ENCODE measurements at regions not wholly inside any gene's neighbourhood (a gene's known extent, or its start where the extent isn't known, plus 50 kb on each side); places are given as distances from the start of the nearest gene placed in this dataset.

DNA sequence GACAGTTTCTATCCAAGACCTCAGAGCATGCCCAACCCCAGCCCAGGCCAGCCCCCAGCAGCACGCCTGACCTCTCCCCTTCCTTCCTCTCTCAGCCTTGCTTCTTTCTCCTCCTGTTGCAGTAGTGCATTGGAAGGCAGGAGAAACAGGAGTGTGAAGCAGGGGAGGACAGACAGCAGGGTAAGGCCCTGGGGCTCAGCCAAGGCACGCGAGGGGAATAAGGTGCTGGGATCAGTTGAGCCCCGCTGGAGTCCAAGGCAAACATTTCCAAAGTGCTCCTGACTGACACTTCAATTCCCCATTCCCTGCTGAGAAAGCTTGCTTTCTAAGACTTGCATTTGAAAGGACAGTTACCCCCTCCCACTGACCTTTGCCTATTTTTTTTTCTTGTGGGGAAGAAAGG is 73.1 kb upstream of the OLFM4 start:
- TF ChIP-seq PBX3 (IDR thresholded peaks at IDR 0.05), result no peak
- no peak for TF ChIP-seq NFE2L2 (conservative IDR thresholded peaks at IDR 0.05; ENCODE audit: low read length)
- no peak for TF ChIP-seq CEBPB (IDR thresholded peaks at IDR 0.05)
- TF ChIP-seq TFCP2L1 (CRISPR knock-in tag; IDR thresholded peaks at IDR 0.05), result no peak
- no peak for TF ChIP-seq BHLHE40 (IDR thresholded peaks at IDR 0.05; ENCODE audit: low read depth, low read length)
- no peak for TF ChIP-seq HOXA7 (CRISPR knock-in tag; IDR thresholded peaks at IDR 0.05)
- TF ChIP-seq ZNF302 (CRISPR knock-in tag; IDR thresholded peaks at IDR 0.05), result no peak
- no peak for TF ChIP-seq EP300 (IDR thresholded peaks at IDR 0.05)
- TF ChIP-seq CBX2 (IDR thresholded peaks at IDR 0.05; ENCODE audit: borderline replicate concordance, low read depth), result no peak
- TF ChIP-seq SMC3 (IDR thresholded peaks at IDR 0.05), result no peak
- TF ChIP-seq, protein P1, sequence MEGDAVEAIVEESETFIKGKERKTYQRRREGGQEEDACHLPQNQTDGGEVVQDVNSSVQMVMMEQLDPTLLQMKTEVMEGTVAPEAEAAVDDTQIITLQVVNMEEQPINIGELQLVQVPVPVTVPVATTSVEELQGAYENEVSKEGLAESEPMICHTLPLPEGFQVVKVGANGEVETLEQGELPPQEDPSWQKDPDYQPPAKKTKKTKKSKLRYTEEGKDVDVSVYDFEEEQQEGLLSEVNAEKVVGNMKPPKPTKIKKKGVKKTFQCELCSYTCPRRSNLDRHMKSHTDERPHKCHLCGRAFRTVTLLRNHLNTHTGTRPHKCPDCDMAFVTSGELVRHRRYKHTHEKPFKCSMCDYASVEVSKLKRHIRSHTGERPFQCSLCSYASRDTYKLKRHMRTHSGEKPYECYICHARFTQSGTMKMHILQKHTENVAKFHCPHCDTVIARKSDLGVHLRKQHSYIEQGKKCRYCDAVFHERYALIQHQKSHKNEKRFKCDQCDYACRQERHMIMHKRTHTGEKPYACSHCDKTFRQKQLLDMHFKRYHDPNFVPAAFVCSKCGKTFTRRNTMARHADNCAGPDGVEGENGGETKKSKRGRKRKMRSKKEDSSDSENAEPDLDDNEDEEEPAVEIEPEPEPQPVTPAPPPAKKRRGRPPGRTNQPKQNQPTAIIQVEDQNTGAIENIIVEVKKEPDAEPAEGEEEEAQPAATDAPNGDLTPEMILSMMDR (IDR thresholded peaks at IDR 0.05), result no peak
- no peak for TF ChIP-seq PHF8 (IDR thresholded peaks at IDR 0.05; ENCODE audit: borderline replicate concordance, low read depth)
- no peak for TF ChIP-seq POLR2A (IDR thresholded peaks at IDR 0.05; ENCODE audit: low read length)
- no peak for TF ChIP-seq HOXB13 (CRISPR knock-in tag; IDR thresholded peaks at IDR 0.05; ENCODE audit: low read depth)
- ChIA-PET CTCF (no interaction called here), POLR2A (interaction anchor here (1.1 kb wide), 1 partner anchor 303 kb away, joined by 3 read pairs; the partner anchor contains the start of gene SUGT1)
- no peak overlapping the region for H3K27ac ChIP-seq
- no peaks in the 10 kb centered on the region for H3K4me1 ChIP-seq
- no peak for DNase-seq (ENCODE audit: low read depth in 1 of 2, low spot score in 1 of 2)
- H3K4me3 ChIP-seq, result no peak overlapping the region
- H3K4me2 ChIP-seq, result no peak overlapping the region
- no peak for FAIRE-seq
- H3K9me3 ChIP-seq, result no peaks in the 10 kb centered on the region
- 40% methylated on average over 2 of the region's 4 CpGs for WGBS (ENCODE audit: missing lambda C conversion rate)
- no peak for ATAC-seq

DNA sequence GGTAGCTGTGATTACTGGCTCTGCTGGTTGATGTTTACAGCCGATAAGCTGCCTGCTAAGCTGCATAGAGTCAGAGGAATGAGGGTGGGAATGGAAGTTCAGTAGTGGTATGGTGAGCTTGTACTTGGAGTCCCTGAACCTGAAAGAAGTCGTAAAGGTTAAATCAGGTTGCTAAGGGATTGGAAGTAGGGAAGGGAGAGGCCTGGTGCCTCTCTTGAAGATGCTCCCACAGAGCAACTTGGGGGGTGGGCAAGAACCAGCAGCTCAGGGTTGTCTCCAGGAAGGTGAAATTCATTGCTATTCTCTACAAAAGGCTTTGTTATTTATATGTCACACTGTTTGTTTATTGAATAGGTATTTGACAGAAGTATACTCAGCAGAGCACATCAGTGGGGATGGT is 73.8 kb upstream of the OLFM4 start:
- Histone ChIP-seq H3K4me1 (no peaks in the 10 kb centered on the region), H3K4me3 (no peak overlapping the region), H3K27ac (no peak overlapping the region), H3K4me2 (no peak overlapping the region), H3K9me3 (no peaks in the 10 kb centered on the region)
- CTCF ChIA-PET, result interaction anchor here (2.4 kb wide), 1 partner anchor 13 kb away, joined by 8 read pairs; no protein-coding TSS in a partner anchor
- no peak for TF ChIP-seq RCOR1 (IDR thresholded peaks at IDR 0.05; ENCODE audit: low read depth, low read length)
- TF ChIP-seq NFE2L2 (conservative IDR thresholded peaks at IDR 0.05; ENCODE audit: low read length), result no peak
- WGBS (ENCODE audit: missing lambda C conversion rate), result 0% methylated on average over 2 of the region's 2 CpGs
- ATAC-seq (no peak), DNase-seq (ENCODE audit: low read depth in 1 of 2, low spot score in 1 of 2) (no peak), FAIRE-seq (no peak)
- POLR2A ChIA-PET, result no interaction called here

GRCh38 chr13:52950436-52950956 is 78.1 kb upstream of the OLFM4 start:
- no peaks in the 10 kb centered on the region for H3K9me3 ChIP-seq
- FAIRE-seq (no peak), ATAC-seq (no peak), DNase-seq (ENCODE audit: low read depth in 1 of 2, low spot score in 1 of 2) (no peak)
- ChIA-PET CTCF (no interaction called here), POLR2A (no interaction called here)
- no peaks in the 10 kb centered on the region for H3K4me1 ChIP-seq
- no peak overlapping the region for H3K4me2 ChIP-seq
- 15% methylated on average over 6 of the region's 6 CpGs for WGBS (ENCODE audit: missing lambda C conversion rate)
- H3K4me3 ChIP-seq, result no peak overlapping the region
- no peak overlapping the region for H3K27ac ChIP-seq
- TF ChIP-seq CHD4 (IDR thresholded peaks at IDR 0.05; ENCODE audit: borderline replicate concordance) (no peak), FOSL2 (IDR thresholded peaks at IDR 0.05) (no peak), FOSL2 (CRISPR knock-in tag; IDR thresholded peaks at IDR 0.05) (no peak), SREBF2 (IDR thresholded peaks at IDR 0.05) (no peak), RFX5 (IDR thresholded peaks at IDR 0.05) (no peak), ZSCAN20 (CRISPR knock-in tag; IDR thresholded peaks at IDR 0.05) (no peak), ZFP36 (IDR thresholded peaks at IDR 0.05; ENCODE audit: borderline replicate concordance, partially characterized antibody) (no peak), EP300 (IDR thresholded peaks at IDR 0.05) (no peak), TP53 (CRISPR knock-in tag; IDR thresholded peaks at IDR 0.05) (no peak), POLR2AphosphoS2 (conservative IDR thresholded peaks at IDR 0.05; ENCODE audit: low read length) (no peak), ZNF302 (CRISPR knock-in tag; IDR thresholded peaks at IDR 0.05) (no peak)
- TF ChIP-seq, protein P1 (IDR thresholded peaks at IDR 0.05), result no peak
- TF ChIP-seq, protein P2, sequence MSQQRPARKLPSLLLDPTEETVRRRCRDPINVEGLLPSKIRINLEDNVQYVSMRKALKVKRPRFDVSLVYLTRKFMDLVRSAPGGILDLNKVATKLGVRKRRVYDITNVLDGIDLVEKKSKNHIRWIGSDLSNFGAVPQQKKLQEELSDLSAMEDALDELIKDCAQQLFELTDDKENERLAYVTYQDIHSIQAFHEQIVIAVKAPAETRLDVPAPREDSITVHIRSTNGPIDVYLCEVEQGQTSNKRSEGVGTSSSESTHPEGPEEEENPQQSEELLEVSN (IDR thresholded peaks at IDR 0.05; ENCODE audit: borderline replicate concordance, low read depth), result no peak
- TF ChIP-seq, protein P3, sequence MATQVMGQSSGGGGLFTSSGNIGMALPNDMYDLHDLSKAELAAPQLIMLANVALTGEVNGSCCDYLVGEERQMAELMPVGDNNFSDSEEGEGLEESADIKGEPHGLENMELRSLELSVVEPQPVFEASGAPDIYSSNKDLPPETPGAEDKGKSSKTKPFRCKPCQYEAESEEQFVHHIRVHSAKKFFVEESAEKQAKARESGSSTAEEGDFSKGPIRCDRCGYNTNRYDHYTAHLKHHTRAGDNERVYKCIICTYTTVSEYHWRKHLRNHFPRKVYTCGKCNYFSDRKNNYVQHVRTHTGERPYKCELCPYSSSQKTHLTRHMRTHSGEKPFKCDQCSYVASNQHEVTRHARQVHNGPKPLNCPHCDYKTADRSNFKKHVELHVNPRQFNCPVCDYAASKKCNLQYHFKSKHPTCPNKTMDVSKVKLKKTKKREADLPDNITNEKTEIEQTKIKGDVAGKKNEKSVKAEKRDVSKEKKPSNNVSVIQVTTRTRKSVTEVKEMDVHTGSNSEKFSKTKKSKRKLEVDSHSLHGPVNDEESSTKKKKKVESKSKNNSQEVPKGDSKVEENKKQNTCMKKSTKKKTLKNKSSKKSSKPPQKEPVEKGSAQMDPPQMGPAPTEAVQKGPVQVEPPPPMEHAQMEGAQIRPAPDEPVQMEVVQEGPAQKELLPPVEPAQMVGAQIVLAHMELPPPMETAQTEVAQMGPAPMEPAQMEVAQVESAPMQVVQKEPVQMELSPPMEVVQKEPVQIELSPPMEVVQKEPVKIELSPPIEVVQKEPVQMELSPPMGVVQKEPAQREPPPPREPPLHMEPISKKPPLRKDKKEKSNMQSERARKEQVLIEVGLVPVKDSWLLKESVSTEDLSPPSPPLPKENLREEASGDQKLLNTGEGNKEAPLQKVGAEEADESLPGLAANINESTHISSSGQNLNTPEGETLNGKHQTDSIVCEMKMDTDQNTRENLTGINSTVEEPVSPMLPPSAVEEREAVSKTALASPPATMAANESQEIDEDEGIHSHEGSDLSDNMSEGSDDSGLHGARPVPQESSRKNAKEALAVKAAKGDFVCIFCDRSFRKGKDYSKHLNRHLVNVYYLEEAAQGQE (IDR thresholded peaks at IDR 0.05), result no peak

Data from A549 (cell line).